GM21529 (cell line): ENCODE measurements at regions not wholly inside any gene's neighbourhood (a gene's known extent, or its start where the extent isn't known, plus 50 kb on each side); places are given as distances from the start of the nearest gene placed in this dataset.
A peak's percentile ranks its signal among the peaks of the same experiment; 100 is the strongest.

ENCODE experiments used
- ATAC-seq: cut with Tn5 transposase; IDR thresholded peaks from one replicate; pipeline ENCODE4 v1.9.1; 2021; ENCODE audit not compliant: unreplicated experiment

- no peak for ATAC-seq
These were observed 657.3 kb downstream of the VGLL3 start for GRCh38 chr3:86333636-86334035.

- ATAC-seq: no peak
These were observed 687.0 kb downstream of the VGLL3 start for GRCh38 chr3:86303935-86304334.

- ATAC-seq: no peak
These were observed 708.7 kb downstream of the VGLL3 start for GRCh38 chr3:86282106-86282787.

GRCh38 chr3:86269364-86270155 lies 721.4 kb downstream of the VGLL3 start:
- ATAC-seq: no peak

- ATAC-seq: peak; percentile 47
These were observed 732.9 kb downstream of the VGLL3 start for GRCh38 chr3:86257955-86258641.

- ATAC-seq: no peak
These were observed 736.5 kb downstream of the VGLL3 start for GRCh38 chr3:86254480-86254879.

GRCh38 chr3:86251781-86252180 lies 739.2 kb downstream of the VGLL3 start:
- no peak for ATAC-seq

- ATAC-seq: no peak
These were observed 741.1 kb downstream of the VGLL3 start for GRCh38 chr3:86249833-86250232.

- no peak for ATAC-seq
These were observed 745.6 kb downstream of the VGLL3 start for GRCh38 chr3:86245360-86245759.

GRCh38 chr3:86244905-86245304 lies 746.0 kb downstream of the VGLL3 start:
- no peak for ATAC-seq

- ATAC-seq: no peak
These were observed 751.0 kb downstream of the VGLL3 start for GRCh38 chr3:86239946-86240345.

- no peak for ATAC-seq
These were observed 756.3 kb downstream of the VGLL3 start for GRCh38 chr3:86234506-86235254.

GRCh38 chr3:86230762-86231161 lies 760.2 kb downstream of the VGLL3 start:
- no peak for ATAC-seq

GRCh38 chr3:86229775-86230094 lies 761.2 kb downstream of the VGLL3 start:
- no peak for ATAC-seq

GRCh38 chr3:86229086-86229774 lies 761.7 kb downstream of the VGLL3 start:
- ATAC-seq: no peak

GRCh38 chr3:86228101-86228500 lies 762.8 kb downstream of the VGLL3 start:
- no peak for ATAC-seq

- no peak for ATAC-seq
These were observed 765.5 kb downstream of the VGLL3 start for GRCh38 chr3:86225461-86225860.

- no peak for ATAC-seq
These were observed 769.3 kb downstream of the VGLL3 start for GRCh38 chr3:86221601-86222000.

GRCh38 chr3:86208772-86209171 lies 782.2 kb downstream of the VGLL3 start:
- ATAC-seq: no peak

GRCh38 chr3:86182606-86183005 lies 808.3 kb downstream of the VGLL3 start:
- no peak for ATAC-seq

- ATAC-seq: no peak
These were observed 810.3 kb downstream of the VGLL3 start for GRCh38 chr3:86180696-86181095.
